Mesodermal cell (in vitro differentiated cells): ENCODE measurements at regions not wholly inside any gene's neighbourhood (a gene's known extent, or its start where the extent isn't known, plus 50 kb on each side); places are given as distances from the start of the nearest gene placed in this dataset.

ENCODE experiments used
- H3K27ac ChIP-seq: 2 replicates; pipeline ENCODE4 v1.7.0; 2013; ENCODE audit warnings: mild to moderate bottlenecking, low read depth, low read length, moderate library complexity; ENCODE audit not compliant: severe bottlenecking
- H3K36me3 ChIP-seq: 2 replicates; pipeline ENCODE4 v1.7.1; 2013; ENCODE audit warnings: mild to moderate bottlenecking, low read length, moderate library complexity; ENCODE audit not compliant: control insufficient read depth, insufficient read depth
- H3K4me1 ChIP-seq: one replicate; pipeline ENCODE4 v1.7.1; 2013; ENCODE audit warnings: mild to moderate bottlenecking, low read length; ENCODE audit not compliant: insufficient read depth, control insufficient read depth, poor library complexity, severe bottlenecking
- H3K4me3 ChIP-seq: 2 replicates; pipeline ENCODE4 v1.7.0; 2013; ENCODE audit warnings: low read length, control low read depth, mild to moderate bottlenecking; ENCODE audit not compliant: insufficient read depth, poor library complexity, severe bottlenecking; ENCODE audit errors: extremely low read depth
- H3K9me3 ChIP-seq: 2 replicates; pipeline ENCODE4 v1.7.1; 2013; ENCODE audit warnings: mild to moderate bottlenecking, low read length, moderate library complexity; ENCODE audit not compliant: control insufficient read depth
- WGBS, 2 experiments: methylation state at CpG; one replicate each; pipeline ENCODE4 v1.1.5; 2013; ENCODE audit warnings: missing lambda C conversion rate in 2 of 2; ENCODE audit not compliant: insufficient coverage in 2 of 2; 5-methylcytosine and 5-hydroxymethylcytosine counted together

GRCh38 chr1:48084826-48085225 is 87.6 kb upstream of the TRABD2B start:
- Histone ChIP-seq H3K27ac (no peak overlapping the region), H3K4me1 (no peaks in the 10 kb centered on the region), H3K4me3 (no peak overlapping the region), H3K9me3 (no peaks in the 10 kb centered on the region), H3K36me3 (no peaks in the 10 kb centered on the region)
- WGBS, 2 experiments: 95% methylated on average over 3 of the region's 4 CpGs; no CpG with 5 or more reads in 1 of the 2 experiments

GRCh38 chr1:48082271-48082962 is 85.2 kb upstream of the TRABD2B start:
- Histone ChIP-seq H3K27ac (no peak overlapping the region), H3K4me1 (no peaks in the 10 kb centered on the region), H3K9me3 (no peaks in the 10 kb centered on the region), H3K36me3 (no peaks in the 10 kb centered on the region), H3K4me3 (no peak overlapping the region)
- 67 to 97% methylated on average over 2 to 4 of the region's 6 CpGs for WGBS, 2 experiments

GRCh38 chr1:48080331-48081255 is 83.4 kb upstream of the TRABD2B start:
- Histone ChIP-seq H3K4me1 (no peaks in the 10 kb centered on the region), H3K9me3 (no peaks in the 10 kb centered on the region), H3K27ac (no peak overlapping the region), H3K4me3 (no peak overlapping the region), H3K36me3 (no peaks in the 10 kb centered on the region)
- WGBS, 2 experiments: 88 to 99% methylated on average over 3 to 6 of the region's 6 CpGs

GRCh38 chr1:48079096-48079495 is 81.9 kb upstream of the TRABD2B start:
- H3K4me3 ChIP-seq: no peak overlapping the region
- WGBS, 2 experiments: 100% methylated on average over 1 of the region's 1 CpG; no CpG with 5 or more reads in 1 of the 2 experiments
- no peaks in the 10 kb centered on the region for H3K4me1 ChIP-seq

GRCh38 chr1:48077795-48078222 is 80.6 kb upstream of the TRABD2B start:
- H3K27ac ChIP-seq: no peak overlapping the region
- H3K4me1 ChIP-seq: no peaks in the 10 kb centered on the region
- 87 to 89% methylated on average over 1 to 3 of the region's 5 CpGs for whole genome bisulfite sequencing, 2 experiments

More at GRCh38 chr1:48079096-48079495, 81.9 kb upstream of the TRABD2B start:
- H3K36me3 ChIP-seq: no peaks in the 10 kb centered on the region
- H3K9me3 ChIP-seq: no peaks in the 10 kb centered on the region
- no peak overlapping the region for H3K27ac ChIP-seq

GRCh38 chr1:48076017-48076416 is 78.8 kb upstream of the TRABD2B start:
- Histone ChIP-seq H3K36me3 (no peaks in the 10 kb centered on the region), H3K27ac (no peak overlapping the region), H3K4me3 (no peak overlapping the region), H3K4me1 (no peaks in the 10 kb centered on the region), H3K9me3 (no peaks in the 10 kb centered on the region)

More at GRCh38 chr1:48077795-48078222, 80.6 kb upstream of the TRABD2B start:
- Histone ChIP-seq H3K4me3 (no peak overlapping the region), H3K36me3 (no peaks in the 10 kb centered on the region), H3K9me3 (no peaks in the 10 kb centered on the region)

GRCh38 chr1:48073798-48074530 is 76.8 kb upstream of the TRABD2B start:
- H3K4me3 ChIP-seq: no peak overlapping the region
- WGBS, 2 experiments: 83 to 100% methylated on average over 1 of the region's 12 CpGs
- H3K27ac ChIP-seq: no peak overlapping the region
- H3K36me3 ChIP-seq: no peaks in the 10 kb centered on the region
- no peaks in the 10 kb centered on the region for H3K4me1 ChIP-seq
- H3K9me3 ChIP-seq: no peaks in the 10 kb centered on the region

GRCh38 chr1:48071513-48071912 is 74.3 kb upstream of the TRABD2B start:
- Histone ChIP-seq H3K27ac (no peak overlapping the region), H3K9me3 (no peaks in the 10 kb centered on the region), H3K36me3 (no peaks in the 10 kb centered on the region), H3K4me1 (no peaks in the 10 kb centered on the region), H3K4me3 (no peak overlapping the region)
- 100% methylated on average over 1 of the region's 1 CpG for WGBS, 2 experiments

GRCh38 chr1:48070396-48070750 is 73.2 kb upstream of the TRABD2B start:
- Histone ChIP-seq H3K9me3 (no peaks in the 10 kb centered on the region), H3K36me3 (no peaks in the 10 kb centered on the region)

GRCh38 chr1:48069662-48070395 is 72.6 kb upstream of the TRABD2B start:
- Histone ChIP-seq H3K4me1 (no peaks in the 10 kb centered on the region), H3K27ac (no peak overlapping the region), H3K9me3 (no peaks in the 10 kb centered on the region), H3K36me3 (no peaks in the 10 kb centered on the region), H3K4me3 (no peak overlapping the region)
- WGBS, 2 experiments: 97 to 100% methylated on average over 4 to 7 of the region's 7 CpGs

More at GRCh38 chr1:48070396-48070750, 73.2 kb upstream of the TRABD2B start:
- 89 to 97% methylated on average over 4 of the region's 4 CpGs for WGBS, 2 experiments
- Histone ChIP-seq H3K4me3 (no peak overlapping the region), H3K4me1 (no peaks in the 10 kb centered on the region), H3K27ac (no peak overlapping the region)
